ENCODE measurements at regions not wholly inside any gene's neighbourhood (a gene's known extent, or its start where the extent isn't known, plus 50 kb on each side); places are given as distances from the start of the nearest gene placed in this dataset.

- no peak for TF ChIP-seq BCLAF1 (IDR thresholded peaks at IDR 0.05; ENCODE audit: borderline replicate concordance in 1 of 2, control insufficient read depth in 1 of 2, low read depth in 2 of 2, low read length in 1 of 2)
- no peak for TF ChIP-seq ZNF507 (tag; conservative IDR thresholded peaks at IDR 0.05)
- no peak for TF ChIP-seq RREB1 (CRISPR knock-in tag; IDR thresholded peaks at IDR 0.05)
Observed at GRCh38 chr15:70290708-70291107, 193.0 kb upstream of the TLE3 start (continued).
